SU-DHL-6 (cell line): ENCODE measurements at regions not wholly inside any gene's neighbourhood (a gene's known extent, or its start where the extent isn't known, plus 50 kb on each side); places are given as distances from the start of the nearest gene placed in this dataset.

Experiments
- H2AFZ ChIP-seq: fragments of 200-600 bp; sonication (generic); 2 replicates; pipeline ENCODE4 v1.6.1; 2014; ENCODE audit warnings: low read depth, mild to moderate bottlenecking, moderate library complexity, mixed read lengths, antibody characterized with exemption, low read length; ENCODE audit not compliant: severe bottlenecking
- H3F3A ChIP-seq: fragments of 200-600 bp; shearing (Covaris generic); 2 replicates; pipeline ENCODE4 v1.6.0; 2016; ENCODE audit warnings: antibody characterized with exemption, mild to moderate bottlenecking; ENCODE audit not compliant: insufficient read depth
- H3K27ac ChIP-seq: fragments of 200-600 bp; sonication (generic); 2 replicates; pipeline ENCODE4 v1.5.1; 2016; ENCODE audit warnings: low read depth, mild to moderate bottlenecking, low read length, moderate library complexity, mixed read lengths
- H3K27me3 ChIP-seq: fragments of 200-600 bp; sonication (generic), shearing (Covaris generic); 2 replicates; pipeline ENCODE4 v1.6.0; 2014; ENCODE audit warnings: mild to moderate bottlenecking, low read length
- H3K36me3 ChIP-seq: fragments of 200-600 bp; sonication (generic); 2 replicates; pipeline ENCODE4 v1.6.1; 2014; ENCODE audit warnings: mild to moderate bottlenecking, low read length, mixed read lengths
- H3K4me2 ChIP-seq: fragments of 300-600, 200-600 bp; shearing (Covaris generic), sonication (generic); 2 replicates; pipeline ENCODE4 v1.6.0; 2014; ENCODE audit warnings: low read length, low read depth, mild to moderate bottlenecking; ENCODE audit not compliant: poor library complexity, severe bottlenecking
- H3K4me3 ChIP-seq: fragments of 200-600 bp; sonication (generic); 2 replicates; pipeline ENCODE4 v1.5.1; 2014; ENCODE audit warnings: antibody characterized with exemption, low read length, mild to moderate bottlenecking, mixed read lengths; ENCODE audit not compliant: insufficient read depth, poor library complexity, severe bottlenecking
- H3K79me2 ChIP-seq: fragments of 200-600 bp; sonication (generic); 2 replicates; pipeline ENCODE4 v1.6.1; 2014; ENCODE audit warnings: mild to moderate bottlenecking, low read length, moderate library complexity; ENCODE audit not compliant: insufficient read depth
- H3K9ac ChIP-seq: fragments of 200-600 bp; sonication (generic); 2 replicates; pipeline ENCODE4 v1.7.0; 2014; ENCODE audit warnings: mild to moderate bottlenecking, low read length
- H3K9me2 ChIP-seq: fragments of 200-600 bp; sonication (generic); replicated peaks from 2 replicates; pipeline ENCODE4 v1.6.1; 2014; ENCODE audit warnings: low read length; ENCODE audit not compliant: insufficient read depth
- H3K9me3 ChIP-seq: fragments of 200-600 bp; sonication (generic); 2 replicates; pipeline ENCODE4 v1.6.1; 2014; ENCODE audit warnings: low read length, mixed read lengths; ENCODE audit not compliant: insufficient read depth
- H4K20me1 ChIP-seq: fragments of 200-600 bp; sonication (generic); 2 replicates; pipeline ENCODE4 v1.6.1; 2014; ENCODE audit warnings: low read depth, mild to moderate bottlenecking, antibody characterized with exemption, low read length, moderate library complexity, mixed read lengths
- CTCF ChIP-seq: fragments of 200-600 bp; sonication (generic); IDR thresholded peaks from one replicate; pipeline ENCODE4 v1.5.1; 2017; ENCODE audit warnings: antibody characterized with exemption, mild to moderate bottlenecking, low read length, moderate library complexity; ENCODE audit not compliant: insufficient read depth, poor library complexity, severe bottlenecking
- EZH2phosphoT487 ChIP-seq: fragments of 200-600 bp; sonication (generic), shearing (Covaris generic); conservative IDR thresholded peaks from 2 replicates; pipeline ENCODE4 v1.6.1; 2018; ENCODE audit warnings: mild to moderate bottlenecking, antibody characterized with exemption, low read length, moderate library complexity, mixed read lengths

- no peak overlapping the region for H3K4me3 ChIP-seq
- no peak overlapping the region for H3K4me2 ChIP-seq
- peak overlapping the region; percentile 26 for H2AFZ ChIP-seq
- no peak for TF ChIP-seq EZH2phosphoT487
- TF ChIP-seq CTCF: no peak
- no peak overlapping the region for H3K9ac ChIP-seq
- no peaks in the 10 kb centered on the region; the same call in 1 of the 2 replicates for H3K36me3 ChIP-seq
- no peaks in the 10 kb centered on the region for H3K9me2 ChIP-seq
- no peaks in the 10 kb centered on the region for H4K20me1 ChIP-seq
- H3K79me2 ChIP-seq: no peaks in the 10 kb centered on the region
- no peaks in the 10 kb centered on the region for H3K9me3 ChIP-seq
- no peaks in the 10 kb centered on the region for H3F3A ChIP-seq
- H3K27me3 ChIP-seq: no peaks in the 10 kb centered on the region
- no peak overlapping the region for H3K27ac ChIP-seq
Observed at GRCh38 chr1:187933562-187934419, 1105.0 kb downstream of the PLA2G4A start.

GRCh38 chr1:187936667-187937066 is 1107.9 kb downstream of the PLA2G4A start:
- no peaks in the 10 kb centered on the region for H3K79me2 ChIP-seq
- H3K4me3 ChIP-seq: no peak overlapping the region
- H3K4me2 ChIP-seq: no peak overlapping the region
- no peaks in the 10 kb centered on the region for H3F3A ChIP-seq
- no peak for TF ChIP-seq EZH2phosphoT487
- no peak for TF ChIP-seq CTCF
- H3K36me3 ChIP-seq: no peaks in the 10 kb centered on the region; the same call in 1 of the 2 replicates
- no peak overlapping the region for H3K27ac ChIP-seq
- H3K9me2 ChIP-seq: no peaks in the 10 kb centered on the region
- H3K27me3 ChIP-seq: no peaks in the 10 kb centered on the region
- H2AFZ ChIP-seq: no peak overlapping the region
- H4K20me1 ChIP-seq: no peaks in the 10 kb centered on the region
- H3K9ac ChIP-seq: no peak overlapping the region
- no peaks in the 10 kb centered on the region for H3K9me3 ChIP-seq

- no peak for TF ChIP-seq CTCF
- no peak for TF ChIP-seq EZH2phosphoT487
- Histone ChIP-seq H3K9me2 (no peaks in the 10 kb centered on the region), H3K36me3 (no peaks in the 10 kb centered on the region; the same call in 1 of the 2 replicates), H3K4me2 (no peak overlapping the region), H3K27ac (no peak overlapping the region), H3K79me2 (no peaks in the 10 kb centered on the region), H3K4me3 (no peak overlapping the region), H3K9me3 (no peaks in the 10 kb centered on the region), H3K9ac (no peak overlapping the region), H2AFZ (no peak overlapping the region), H4K20me1 (no peaks in the 10 kb centered on the region), H3K27me3 (no peaks in the 10 kb centered on the region), H3F3A (no peaks in the 10 kb centered on the region)
Observed at GRCh38 chr1:187938092-187938491, 1109.3 kb downstream of the PLA2G4A start.
